ENCODE measurements at regions not wholly inside any gene's neighbourhood (a gene's known extent, or its start where the extent isn't known, plus 50 kb on each side); places are given as distances from the start of the nearest gene placed in this dataset.

DNA sequence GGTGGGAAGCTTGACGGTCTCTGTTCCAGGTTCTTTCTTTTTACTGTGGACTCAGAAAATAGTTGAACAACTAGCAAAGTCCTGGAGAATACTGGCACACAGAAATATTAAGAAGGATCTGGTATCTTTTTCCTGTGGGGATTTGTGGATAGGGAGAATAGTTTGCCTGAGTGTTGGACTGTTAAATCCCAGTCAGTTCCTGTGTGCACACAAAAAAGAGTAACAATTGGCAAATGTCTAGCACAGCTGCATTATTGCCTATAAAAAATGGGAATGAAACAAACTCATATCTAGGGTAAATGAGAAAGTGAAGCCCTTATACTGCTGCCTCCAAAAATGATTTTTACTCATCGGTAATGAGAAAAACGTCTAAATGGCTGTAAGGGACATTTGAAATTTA is 828.2 kb downstream of the JRKL start:
- H3K4me3 Mint-ChIP-seq, result no peak overlapping the region
- peaks cover 7% of the 10 kb centered on the region for H3K9me3 Mint-ChIP-seq

DNA sequence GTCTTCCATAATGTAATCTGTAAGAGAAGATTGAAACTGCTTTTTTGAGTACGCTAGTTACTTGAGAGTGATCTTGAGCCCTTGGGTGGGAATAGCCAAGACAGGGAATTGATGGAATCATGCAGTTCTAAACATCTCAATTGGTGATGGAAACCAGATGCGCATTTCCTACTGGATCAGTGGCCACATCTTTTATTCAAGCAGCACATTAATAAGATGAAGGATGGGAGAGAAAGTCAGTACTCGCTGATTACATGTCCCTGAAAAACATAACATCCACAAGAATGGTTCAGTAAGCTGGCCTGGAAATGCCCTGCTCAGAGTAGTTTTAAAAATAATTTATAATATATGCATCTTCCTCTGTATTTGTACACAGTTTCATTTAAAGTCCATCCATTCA is 833.8 kb downstream of the JRKL start:
- Mint-ChIP-seq H3K27me3 (no peaks in the 10 kb centered on the region), H3K36me3 (peaks cover 8% of the 10 kb centered on the region), H3K27ac (no peak overlapping the region), H3K9me3 (peaks cover 5% of the 10 kb centered on the region), H3K4me3 (no peak overlapping the region), H3K4me1 (ENCODE audit: low read depth in 2 of 2) (no peaks in the 10 kb centered on the region)
- ATAC-seq (no peak), DNase-seq (ENCODE audit: low spot score) (no peak)

More for the DNA sequence above, 828.2 kb downstream of the JRKL start:
- DNase-seq (ENCODE audit: low spot score) (no peak), ATAC-seq (no peak)
- no peaks in the 10 kb centered on the region for H3K36me3 Mint-ChIP-seq
- H3K27me3 Mint-ChIP-seq, result no peaks in the 10 kb centered on the region
- no peak overlapping the region for H3K27ac Mint-ChIP-seq
- H3K4me1 Mint-ChIP-seq (ENCODE audit: low read depth in 2 of 2), result no peaks in the 10 kb centered on the region

DNA sequence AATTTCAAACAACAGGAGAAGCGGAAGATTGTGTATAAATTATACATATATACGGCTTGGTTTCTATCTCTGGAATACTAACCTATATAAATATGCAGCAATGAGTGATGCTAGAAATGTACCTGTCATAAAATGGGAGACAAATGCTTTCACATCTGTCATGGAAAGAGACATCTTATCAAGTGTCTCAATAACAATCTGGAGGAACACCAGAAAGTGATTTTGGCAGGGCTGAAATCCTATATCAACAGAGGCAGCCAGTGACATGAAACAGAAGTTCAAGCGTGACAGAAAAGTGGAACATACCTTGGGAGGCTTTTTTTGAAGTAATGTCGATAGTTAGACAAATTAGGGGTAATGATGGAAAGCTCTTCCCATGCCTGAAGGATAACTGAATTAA is 834.6 kb downstream of the JRKL start:
- DNase-seq (ENCODE audit: low spot score) (no peak), ATAC-seq (no peak)
- Mint-ChIP-seq H3K4me3 (no peak overlapping the region), H3K27me3 (no peaks in the 10 kb centered on the region), H3K4me1 (ENCODE audit: low read depth in 2 of 2) (no peaks in the 10 kb centered on the region), H3K36me3 (peaks cover 11% of the 10 kb centered on the region), H3K9me3 (peaks cover 8% of the 10 kb centered on the region), H3K27ac (no peak overlapping the region)

- no peak overlapping the region for H3K4me3 Mint-ChIP-seq
- ATAC-seq, result no peak
- H3K4me1 Mint-ChIP-seq (ENCODE audit: low read depth in 2 of 2), result no peaks in the 10 kb centered on the region
- no peak overlapping the region for H3K27ac Mint-ChIP-seq
- H3K36me3 Mint-ChIP-seq, result peaks cover 12% of the 10 kb centered on the region
- no peak for DNase-seq (ENCODE audit: low spot score)
- H3K27me3 Mint-ChIP-seq, result no peaks in the 10 kb centered on the region
- H3K9me3 Mint-ChIP-seq, result peaks cover 13% of the 10 kb centered on the region
These were observed 836.0 kb downstream of the JRKL start for GRCh38 chr11:97225794-97226193.

DNA sequence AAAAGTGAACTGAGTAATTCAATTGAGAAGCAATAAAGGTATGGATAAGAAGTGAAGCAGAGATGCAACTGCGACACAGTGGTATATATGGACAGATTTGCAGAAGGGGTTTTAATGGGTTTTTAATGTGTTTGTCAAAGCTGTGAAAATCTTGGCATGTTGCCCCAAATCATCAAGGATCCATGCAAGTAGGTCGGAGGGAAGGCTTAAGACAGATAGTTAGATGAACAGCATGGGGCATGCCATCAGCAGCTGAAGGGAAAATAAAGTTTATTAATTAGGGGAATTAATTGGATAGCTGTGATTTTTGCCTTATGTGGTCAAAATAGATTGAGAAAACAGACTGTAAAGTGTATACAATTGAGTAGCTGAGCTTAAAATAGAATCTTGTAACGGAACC is 840.1 kb downstream of the JRKL start:
- no peaks in the 10 kb centered on the region for H3K4me1 Mint-ChIP-seq (ENCODE audit: low read depth in 2 of 2)
- ATAC-seq, result no peak
- H3K27me3 Mint-ChIP-seq, result no peaks in the 10 kb centered on the region
- H3K4me3 Mint-ChIP-seq, result no peak overlapping the region
- no peak for DNase-seq (ENCODE audit: low spot score)
- peaks cover 12% of the 10 kb centered on the region for H3K36me3 Mint-ChIP-seq
- H3K9me3 Mint-ChIP-seq, result peaks cover 17% of the 10 kb centered on the region
- no peak overlapping the region for H3K27ac Mint-ChIP-seq

- Mint-ChIP-seq H3K27ac (no peak overlapping the region), H3K27me3 (no peaks in the 10 kb centered on the region), H3K9me3 (peaks cover 17% of the 10 kb centered on the region), H3K36me3 (peaks cover 12% of the 10 kb centered on the region), H3K4me1 (ENCODE audit: low read depth in 2 of 2) (no peaks in the 10 kb centered on the region), H3K4me3 (no peak overlapping the region)
- DNase-seq (ENCODE audit: low spot score) (no peak), ATAC-seq (no peak)
These were observed 841.4 kb downstream of the JRKL start for GRCh38 chr11:97231231-97231630.

DNA sequence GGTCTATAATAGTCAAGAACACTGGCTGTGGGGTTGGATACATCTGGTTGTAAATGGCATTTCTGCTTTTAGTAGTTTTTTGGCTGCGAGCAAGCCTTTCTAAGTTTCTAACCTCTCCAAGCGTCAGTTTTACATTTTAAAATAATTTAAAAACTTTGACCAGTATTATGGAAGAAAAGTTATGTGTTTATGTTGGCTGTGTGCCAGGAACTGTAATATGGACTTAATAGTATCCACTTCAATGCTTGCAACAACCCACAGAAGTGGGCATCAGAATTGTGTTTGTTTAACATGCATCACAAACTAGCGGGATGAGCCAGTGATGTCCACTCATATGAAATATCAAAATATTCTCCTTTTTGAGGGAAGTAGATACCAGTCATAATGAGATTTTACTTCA is 844.2 kb downstream of the JRKL start:
- H3K9me3 Mint-ChIP-seq, result peaks cover 17% of the 10 kb centered on the region
- peaks cover 4% of the 10 kb centered on the region for H3K36me3 Mint-ChIP-seq
- H3K27me3 Mint-ChIP-seq, result no peaks in the 10 kb centered on the region
- no peak overlapping the region for H3K4me3 Mint-ChIP-seq
- no peak for DNase-seq (ENCODE audit: low spot score)
- ATAC-seq, result no peak
- no peaks in the 10 kb centered on the region for H3K4me1 Mint-ChIP-seq (ENCODE audit: low read depth in 2 of 2)
- no peak overlapping the region for H3K27ac Mint-ChIP-seq

- no peak overlapping the region for H3K27ac Mint-ChIP-seq
- H3K9me3 Mint-ChIP-seq, result peaks cover 14% of the 10 kb centered on the region
- no peaks in the 10 kb centered on the region for H3K4me1 Mint-ChIP-seq (ENCODE audit: low read depth in 2 of 2)
- no peak for ATAC-seq
- no peaks in the 10 kb centered on the region for H3K27me3 Mint-ChIP-seq
- H3K36me3 Mint-ChIP-seq, result no peaks in the 10 kb centered on the region
- no peak overlapping the region for H3K4me3 Mint-ChIP-seq
- DNase-seq (ENCODE audit: low spot score), result no peak
These were observed 847.3 kb downstream of the JRKL start for GRCh38 chr11:97237151-97237550.

DNA sequence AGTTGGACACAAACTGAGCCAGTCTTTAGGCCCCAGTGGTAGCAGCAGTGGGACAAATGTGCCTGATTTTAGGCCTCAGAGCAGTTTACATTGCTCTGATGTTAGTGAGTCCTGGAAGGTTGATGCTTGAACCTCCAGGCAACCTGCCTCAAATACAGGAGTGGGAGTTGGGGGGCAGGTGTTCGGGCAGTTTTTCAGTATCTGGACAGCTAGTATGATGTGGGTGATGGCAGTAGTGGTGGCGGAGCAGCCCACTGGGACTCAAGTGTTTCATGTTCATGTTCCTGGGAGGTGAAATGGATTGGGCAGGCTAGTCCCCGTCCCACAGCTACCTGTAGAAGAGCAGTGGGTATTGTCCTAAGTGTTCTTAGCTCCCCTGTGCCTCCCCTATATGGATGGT is 857.8 kb downstream of the JRKL start:
- DNase-seq (ENCODE audit: low spot score) (no peak), ATAC-seq (no peak)
- no peak overlapping the region for H3K27ac Mint-ChIP-seq
- H3K4me1 Mint-ChIP-seq (ENCODE audit: low read depth in 2 of 2), result no peaks in the 10 kb centered on the region
- H3K4me3 Mint-ChIP-seq, result no peak overlapping the region
- peaks cover 7% of the 10 kb centered on the region for H3K36me3 Mint-ChIP-seq
- no peaks in the 10 kb centered on the region for H3K27me3 Mint-ChIP-seq
- peaks cover 21% of the 10 kb centered on the region for H3K9me3 Mint-ChIP-seq

DNA sequence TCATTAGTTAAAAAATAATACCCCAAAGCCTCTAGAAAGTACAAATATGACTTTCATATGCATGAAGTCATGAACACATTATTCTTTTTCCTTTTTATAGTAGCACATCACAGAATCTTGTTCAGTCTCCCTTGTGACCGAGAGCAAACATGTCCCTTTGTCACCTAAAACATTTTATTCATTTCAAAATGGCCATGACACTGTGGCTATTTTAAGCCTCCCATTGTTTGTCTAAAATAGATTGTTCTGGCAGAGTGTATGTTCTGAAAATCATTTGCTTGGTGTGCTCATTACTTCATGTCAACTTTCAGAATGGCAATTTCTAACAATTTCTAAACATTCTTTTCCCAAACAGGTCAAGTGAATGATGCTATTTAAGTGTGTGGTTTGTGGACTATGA is 865.0 kb downstream of the JRKL start:
- Mint-ChIP-seq H3K27me3 (no peaks in the 10 kb centered on the region), H3K36me3 (no peaks in the 10 kb centered on the region), H3K9me3 (peaks cover 6% of the 10 kb centered on the region), H3K4me1 (ENCODE audit: low read depth in 2 of 2) (no peaks in the 10 kb centered on the region), H3K4me3 (no peak overlapping the region), H3K27ac (no peak overlapping the region)
- DNase-seq (ENCODE audit: low spot score) (no peak), ATAC-seq (no peak)

- Mint-ChIP-seq H3K9me3 (peaks cover 9% of the 10 kb centered on the region), H3K4me1 (ENCODE audit: low read depth in 2 of 2) (no peaks in the 10 kb centered on the region), H3K27ac (no peak overlapping the region), H3K36me3 (no peaks in the 10 kb centered on the region), H3K27me3 (no peaks in the 10 kb centered on the region), H3K4me3 (no peak overlapping the region)
- DNase-seq (ENCODE audit: low spot score) (no peak), ATAC-seq (no peak)
These were observed 869.6 kb downstream of the JRKL start for GRCh38 chr11:97259434-97259833.

- ATAC-seq, result no peak
- Mint-ChIP-seq H3K27me3 (no peaks in the 10 kb centered on the region), H3K4me1 (ENCODE audit: low read depth in 2 of 2) (no peaks in the 10 kb centered on the region), H3K36me3 (no peaks in the 10 kb centered on the region), H3K9me3 (peaks cover 10% of the 10 kb centered on the region), H3K27ac (no peak overlapping the region), H3K4me3 (no peak overlapping the region)
- no peak for DNase-seq (ENCODE audit: low spot score)
These were observed 870.1 kb downstream of the JRKL start for GRCh38 chr11:97259884-97260283.

DNA sequence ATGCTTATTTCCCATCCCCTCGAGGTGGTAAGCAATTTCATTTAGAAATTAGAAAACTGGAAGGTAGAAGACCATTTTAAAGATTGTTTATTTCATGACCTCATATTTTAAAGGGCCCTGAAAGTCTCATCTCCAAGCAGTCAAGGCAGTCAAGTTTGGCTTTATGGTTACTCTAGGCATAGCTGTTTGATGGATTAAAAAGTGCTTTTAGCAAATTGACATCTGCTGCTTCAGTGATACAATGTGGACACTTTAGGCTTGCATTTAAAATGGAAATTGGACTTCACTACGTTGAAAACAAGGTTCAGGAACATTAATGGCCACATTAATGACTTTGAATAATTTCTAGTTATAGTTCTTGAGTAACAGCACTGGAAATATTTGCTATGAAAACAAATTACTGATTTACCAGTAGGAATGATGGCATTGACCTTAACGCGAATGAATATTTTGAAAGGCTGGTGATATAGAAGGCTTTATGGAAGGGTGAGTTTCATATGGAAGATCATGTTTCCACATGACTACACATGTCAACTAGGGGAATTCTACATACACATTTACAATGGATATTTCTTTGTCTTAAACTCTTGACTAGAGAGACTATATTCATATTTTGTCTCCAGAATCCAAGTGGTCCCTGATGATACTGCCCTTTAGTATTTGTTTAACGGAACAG is 873.5 kb downstream of the JRKL start:
- H3K27me3 Mint-ChIP-seq, result no peaks in the 10 kb centered on the region
- H3K9me3 Mint-ChIP-seq, result peaks cover 12% of the 10 kb centered on the region
- H3K4me3 Mint-ChIP-seq, result no peak overlapping the region

DNA sequence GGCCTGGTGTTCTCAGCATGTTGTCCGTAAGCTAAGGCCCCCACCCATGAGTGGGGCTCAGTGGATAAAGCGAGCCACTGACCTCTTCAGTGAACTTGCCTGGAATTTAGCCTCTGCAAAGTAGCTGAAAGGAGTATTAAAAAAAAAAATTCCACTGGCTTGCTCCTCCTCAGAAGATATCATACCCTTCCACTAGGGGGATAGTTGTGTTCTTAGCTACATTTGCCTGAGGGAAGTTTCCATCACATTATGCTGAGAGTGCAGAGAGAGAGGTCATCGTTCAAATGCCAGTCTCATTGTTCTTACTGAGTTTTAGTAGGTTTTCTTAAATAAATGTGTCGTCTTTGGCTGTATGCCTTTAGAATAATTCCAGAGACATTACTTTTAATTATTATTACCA is 879.7 kb downstream of the JRKL start:
- Mint-ChIP-seq H3K4me3 (no peak overlapping the region), H3K9me3 (peaks cover 27% of the 10 kb centered on the region), H3K27ac (no peak overlapping the region), H3K36me3 (peaks cover 7% of the 10 kb centered on the region), H3K27me3 (no peaks in the 10 kb centered on the region), H3K4me1 (ENCODE audit: low read depth in 2 of 2) (no peaks in the 10 kb centered on the region)
- ATAC-seq, result no peak
- no peak for DNase-seq (ENCODE audit: low spot score)

More for the DNA sequence above, 873.5 kb downstream of the JRKL start:
- DNase-seq (ENCODE audit: low spot score) (no peak), ATAC-seq (no peak)
- no peaks in the 10 kb centered on the region for H3K36me3 Mint-ChIP-seq
- no peak overlapping the region for H3K27ac Mint-ChIP-seq
- H3K4me1 Mint-ChIP-seq (ENCODE audit: low read depth in 2 of 2), result no peaks in the 10 kb centered on the region

DNA sequence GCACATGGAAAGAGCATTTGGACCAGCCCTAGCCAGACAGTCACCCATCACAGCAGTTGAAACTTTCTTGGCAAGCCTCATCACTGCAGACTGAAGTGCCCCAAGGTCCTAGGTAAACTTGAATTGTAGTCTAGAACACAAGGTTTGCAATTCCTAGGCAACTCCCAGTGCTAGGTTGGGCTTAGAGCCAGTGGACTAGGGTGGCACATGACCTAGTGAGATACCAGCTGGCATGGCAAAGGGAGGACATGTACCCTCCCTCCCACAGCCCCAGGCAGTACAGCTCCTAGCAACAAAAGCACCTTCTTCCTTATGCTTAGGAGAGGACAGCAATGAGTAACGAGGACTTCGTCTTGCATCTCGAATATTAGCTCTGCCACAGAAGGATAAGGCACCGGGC is 889.5 kb downstream of the JRKL start:
- H3K27me3 Mint-ChIP-seq, result no peaks in the 10 kb centered on the region
- no peak overlapping the region for H3K4me3 Mint-ChIP-seq
- H3K27ac Mint-ChIP-seq, result no peak overlapping the region
- peaks cover 7% of the 10 kb centered on the region for H3K36me3 Mint-ChIP-seq
- no peaks in the 10 kb centered on the region for H3K4me1 Mint-ChIP-seq (ENCODE audit: low read depth in 2 of 2)
- H3K9me3 Mint-ChIP-seq, result peaks cover 46% of the 10 kb centered on the region
- DNase-seq (ENCODE audit: low spot score) (no peak), ATAC-seq (no peak)
